ENCODE measurements at regions not wholly inside any gene's neighbourhood (a gene's known extent, or its start where the extent isn't known, plus 50 kb on each side); places are given as distances from the start of the nearest gene placed in this dataset.

GRCh38 chr11:80065086-80065485 lies 624.3 kb upstream of the TENM4 start:
- Histone ChIP-seq H3K4me3 (no peak overlapping the region), H3K27ac (no peak overlapping the region), H3K36me3 (no peaks in the 10 kb centered on the region), H3K9me3 (no peaks in the 10 kb centered on the region), H3K4me1 (ENCODE audit: insufficient read depth) (no peaks in the 10 kb centered on the region), H3K27me3 (no peaks in the 10 kb centered on the region)
- DNase-seq = no peak
- intact Hi-C loops (cut with DNase I) = no loop called here
- TF ChIP-seq CTCF (IDR thresholded peaks at IDR 0.05) (no peak), EP300 (IDR thresholded peaks at IDR 0.05) (no peak), POLR2A (IDR thresholded peaks at IDR 0.05) (no peak)
- WGBS, 3 donors = 95 to 97% (median 97%) methylated on average over 3 of the region's 3 CpGs

GRCh38 chr11:80061056-80061455 lies 620.2 kb upstream of the TENM4 start:
- intact Hi-C loops (cut with DNase I) = no loop called here
- Histone ChIP-seq H3K4me3 (no peak overlapping the region), H3K27me3 (no peaks in the 10 kb centered on the region), H3K36me3 (no peaks in the 10 kb centered on the region), H3K27ac (no peak overlapping the region), H3K9me3 (no peaks in the 10 kb centered on the region), H3K4me1 (ENCODE audit: insufficient read depth) (no peaks in the 10 kb centered on the region)
- DNase-seq = no peak
- TF ChIP-seq EP300 (IDR thresholded peaks at IDR 0.05) (no peak), CTCF (IDR thresholded peaks at IDR 0.05) (no peak), POLR2A (IDR thresholded peaks at IDR 0.05) (no peak)
- 46 to 80% (median 79%) methylated on average over 3 of the region's 3 CpGs for WGBS, 3 donors

GRCh38 chr11:80054582-80055165 lies 613.8 kb upstream of the TENM4 start:
- TF ChIP-seq EP300 (IDR thresholded peaks at IDR 0.05) (no peak), POLR2A (IDR thresholded peaks at IDR 0.05) (no peak), CTCF (IDR thresholded peaks at IDR 0.05) (no peak)
- intact Hi-C loops (cut with DNase I) = no loop called here
- 87 to 93% (median 90%) methylated on average over 3 of the region's 3 CpGs for WGBS, 3 donors
- Histone ChIP-seq H3K27ac (no peak overlapping the region), H3K36me3 (no peaks in the 10 kb centered on the region), H3K4me1 (ENCODE audit: insufficient read depth) (no peaks in the 10 kb centered on the region), H3K4me3 (no peak overlapping the region), H3K9me3 (no peaks in the 10 kb centered on the region), H3K27me3 (no peaks in the 10 kb centered on the region)
- DNase-seq = no peak

- DNase-seq = no peak
- H3K27ac ChIP-seq = no peak overlapping the region
- WGBS, 3 donors = 11 to 40% (median 15%) methylated on average over 1 of the region's 1 CpG
- intact Hi-C loops (cut with DNase I) = no loop called here
- peaks cover 2% of the 10 kb centered on the region for H3K4me1 ChIP-seq (ENCODE audit: insufficient read depth)
- TF ChIP-seq EP300 (IDR thresholded peaks at IDR 0.05) (no peak), POLR2A (IDR thresholded peaks at IDR 0.05) (no peak), CTCF (IDR thresholded peaks at IDR 0.05) (no peak)
- H3K27me3 ChIP-seq = no peaks in the 10 kb centered on the region
- H3K4me3 ChIP-seq = no peak overlapping the region
- no peaks in the 10 kb centered on the region for H3K36me3 ChIP-seq
- no peaks in the 10 kb centered on the region for H3K9me3 ChIP-seq
These were observed 607.7 kb upstream of the TENM4 start for GRCh38 chr11:80048513-80048912.
